IPS-18c (cell line): ENCODE measurements at regions not wholly inside any gene's neighbourhood (a gene's known extent, or its start where the extent isn't known, plus 50 kb on each side); places are given as distances from the start of the nearest gene placed in this dataset.
"Not testable (repeated sequence)": the region's sequence is repeated elsewhere in the genome, so short reads cannot be mapped to it uniquely, and the experiment has no call there.

ENCODE experiments used
- H3K4me3 ChIP-seq: 2 replicates; pipeline ENCODE4 v1.7.0; 2013; ENCODE audit warnings: low read depth, mild to moderate bottlenecking, low read length, moderate library complexity; ENCODE audit not compliant: insufficient read depth
- H3K9me3 ChIP-seq: one replicate; pipeline ENCODE4 v1.6.1; 2013; ENCODE audit warnings: mild to moderate bottlenecking, low read length, moderate library complexity; ENCODE audit not compliant: control insufficient read depth, insufficient read depth

GRCh38 chr13:74251778-74252519 lies 117.7 kb upstream of the KLF12 start:
- no peaks in the 10 kb centered on the region for H3K9me3 ChIP-seq
- H3K4me3 ChIP-seq: no peak overlapping the region

DNA sequence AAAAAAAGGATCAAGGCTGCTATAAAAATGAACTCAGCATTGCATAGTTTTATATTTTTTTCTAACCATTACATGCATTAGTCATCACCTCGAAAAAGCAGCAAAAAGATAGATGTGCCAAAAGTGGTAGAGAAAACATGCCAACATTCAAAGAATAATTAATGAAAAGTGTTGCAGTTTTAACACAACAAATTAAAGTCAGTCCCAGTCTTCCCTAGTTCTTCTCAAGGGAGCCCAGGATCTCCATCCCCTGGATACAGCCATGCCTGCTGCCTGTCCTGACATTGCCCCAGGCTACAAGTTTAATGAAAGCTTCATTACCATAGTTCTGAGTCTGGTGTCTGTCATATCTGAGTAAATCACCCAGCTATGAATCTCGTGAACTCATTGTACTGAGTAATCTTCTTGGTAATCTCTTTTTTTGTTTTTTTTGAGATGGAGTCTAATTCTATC lies 116.6 kb upstream of the KLF12 start:
- H3K4me3 ChIP-seq: no peak overlapping the region
- H3K9me3 ChIP-seq: no peaks in the 10 kb centered on the region

GRCh38 chr13:74248477-74248876 lies 114.3 kb upstream of the KLF12 start:
- Histone ChIP-seq H3K9me3 (no peaks in the 10 kb centered on the region), H3K4me3 (no peak overlapping the region)

GRCh38 chr13:74246487-74246886 lies 112.3 kb upstream of the KLF12 start:
- Histone ChIP-seq H3K9me3 (no peaks in the 10 kb centered on the region), H3K4me3 (no peak overlapping the region)

GRCh38 chr13:74243637-74244526 lies 109.7 kb upstream of the KLF12 start:
- Histone ChIP-seq H3K9me3 (no peaks in the 10 kb centered on the region), H3K4me3 (no peak overlapping the region)

- not testable (repeated sequence) for H3K4me3 ChIP-seq, H3K9me3 ChIP-seq
These were observed 107.1 kb upstream of the KLF12 start for GRCh38 chr13:74241343-74241742.

DNA sequence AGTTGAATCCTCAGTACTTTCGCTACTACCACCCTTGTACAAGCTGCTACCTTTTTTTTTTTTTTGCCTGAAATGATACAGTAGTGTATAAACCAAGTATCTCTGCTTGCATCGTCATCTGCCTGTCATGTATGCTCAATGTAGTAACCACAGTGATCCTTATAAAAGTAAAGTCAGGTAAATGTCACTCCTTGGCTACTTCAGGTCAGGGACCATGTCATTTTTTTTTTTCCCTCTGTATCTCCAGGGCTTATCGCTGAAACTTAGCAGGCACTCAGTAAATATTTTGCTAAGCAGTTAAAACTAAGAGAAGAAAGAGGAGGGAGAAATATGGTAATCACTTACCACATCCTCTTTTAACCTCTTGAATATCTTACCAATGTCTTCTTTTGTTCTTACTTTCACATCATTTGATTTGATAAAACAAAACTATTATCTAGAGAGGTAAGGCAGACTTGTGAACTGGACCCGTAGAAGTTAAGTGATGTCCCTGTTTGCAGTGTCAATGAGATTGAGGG lies 96.8 kb upstream of the KLF12 start:
- H3K4me3 ChIP-seq: no peak overlapping the region
- no peaks in the 10 kb centered on the region for H3K9me3 ChIP-seq

DNA sequence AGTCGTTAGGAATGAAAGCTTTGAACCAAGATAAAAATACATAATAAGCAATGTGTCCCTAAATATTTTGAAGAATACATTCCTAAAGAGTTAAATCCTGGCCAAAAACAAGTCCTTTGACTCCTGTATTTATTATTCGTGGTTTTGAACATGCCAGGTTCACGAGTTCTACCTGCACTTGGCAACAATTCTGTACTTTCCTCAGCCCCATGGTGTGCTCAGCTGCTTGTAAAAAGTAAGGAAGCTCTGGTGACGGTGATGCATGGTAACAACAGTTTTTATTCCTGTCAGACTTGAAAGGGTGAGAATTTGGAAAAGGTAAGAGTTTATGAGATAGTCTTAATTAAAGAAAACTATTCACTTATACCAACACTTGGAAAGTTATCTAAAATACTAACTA lies 95.0 kb upstream of the KLF12 start:
- Histone ChIP-seq H3K9me3 (no peaks in the 10 kb centered on the region), H3K4me3 (no peak overlapping the region)

GRCh38 chr13:74227476-74228158 lies 93.4 kb upstream of the KLF12 start:
- Histone ChIP-seq H3K4me3 (no peak overlapping the region), H3K9me3 (no peaks in the 10 kb centered on the region)

DNA sequence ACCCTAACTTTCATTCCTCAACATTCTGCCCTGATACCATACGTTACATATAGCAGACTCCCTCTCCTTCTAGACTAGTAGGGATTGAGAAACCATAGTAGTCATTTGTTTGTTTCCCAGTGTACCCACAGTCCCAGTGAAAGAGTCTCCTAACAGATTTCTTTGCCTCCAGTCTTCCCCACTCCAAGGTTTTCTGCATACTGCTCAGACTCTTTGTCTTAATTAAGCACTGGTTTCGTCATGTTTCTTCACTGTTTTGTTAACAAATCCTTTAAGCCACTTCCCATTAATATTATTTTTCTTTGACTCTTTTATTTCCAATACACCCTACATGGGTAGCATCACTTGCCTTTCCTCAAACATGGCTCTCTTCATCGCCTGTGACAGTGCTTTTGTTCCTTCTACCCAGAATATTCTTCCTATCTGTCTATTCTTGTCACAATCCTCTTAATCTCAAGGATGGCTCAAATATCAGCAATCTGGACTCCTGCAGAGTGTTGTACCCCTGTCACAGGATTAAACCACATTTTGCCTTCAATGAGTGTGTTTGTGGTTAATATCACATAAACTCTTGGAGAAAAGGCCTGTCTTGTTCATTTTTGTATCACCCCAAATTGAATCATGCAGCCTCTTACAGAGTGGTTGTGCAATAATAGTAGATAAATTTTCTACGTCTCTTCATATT lies 92.7 kb upstream of the KLF12 start:
- Histone ChIP-seq H3K9me3 (no peaks in the 10 kb centered on the region), H3K4me3 (no peak overlapping the region)

- no peaks in the 10 kb centered on the region for H3K9me3 ChIP-seq
- H3K4me3 ChIP-seq: no peak overlapping the region
These were observed 87.5 kb upstream of the KLF12 start for GRCh38 chr13:74221752-74222151.

DNA sequence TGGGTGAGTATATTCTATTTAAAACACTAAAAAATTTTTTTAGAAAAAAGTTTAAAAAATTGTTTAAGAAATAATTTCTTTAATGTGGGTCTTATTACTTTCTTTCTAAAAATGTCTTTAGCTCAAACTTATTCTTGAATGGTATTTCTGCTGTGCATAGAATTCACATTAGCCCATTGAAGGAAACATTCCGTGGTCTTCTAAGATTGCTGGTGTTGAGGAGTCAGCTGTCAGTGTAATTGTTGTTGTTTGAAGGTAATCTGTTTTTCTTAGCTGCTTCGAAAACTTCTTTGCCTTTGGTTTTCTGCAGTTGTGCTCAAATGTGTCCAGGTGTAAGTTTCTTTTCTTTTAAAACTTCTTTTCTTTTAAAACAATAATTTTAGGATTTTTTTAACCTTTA lies 85.4 kb upstream of the KLF12 start:
- H3K4me3 ChIP-seq: no peak overlapping the region
- H3K9me3 ChIP-seq: no peaks in the 10 kb centered on the region

- Histone ChIP-seq H3K9me3 (no peaks in the 10 kb centered on the region), H3K4me3 (no peak overlapping the region)
These were observed 84.1 kb upstream of the KLF12 start for GRCh38 chr13:74218291-74218690.

DNA sequence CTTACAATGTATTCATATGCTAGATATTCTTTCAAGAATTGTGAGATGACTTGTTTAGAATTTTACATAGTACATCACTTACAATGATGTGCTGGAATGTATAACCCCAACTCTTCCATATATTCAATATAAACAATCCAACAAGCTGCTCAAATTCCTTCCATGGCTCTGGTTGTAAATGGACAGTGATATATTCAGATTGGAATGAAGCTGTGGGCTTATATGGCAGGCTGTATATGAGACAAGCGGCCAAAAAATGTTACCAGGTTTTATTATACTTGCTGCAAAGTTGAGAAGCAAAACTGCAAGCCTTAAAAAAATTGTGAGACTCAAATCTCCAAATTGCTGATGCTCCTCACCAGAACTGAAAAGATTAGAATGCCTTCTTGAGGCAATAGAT lies 83.6 kb upstream of the KLF12 start:
- Histone ChIP-seq H3K4me3 (no peak overlapping the region), H3K9me3 (no peaks in the 10 kb centered on the region)

- H3K9me3 ChIP-seq: no peaks in the 10 kb centered on the region
- no peak overlapping the region for H3K4me3 ChIP-seq
These were observed 81.2 kb upstream of the KLF12 start for GRCh38 chr13:74215420-74215819.

DNA sequence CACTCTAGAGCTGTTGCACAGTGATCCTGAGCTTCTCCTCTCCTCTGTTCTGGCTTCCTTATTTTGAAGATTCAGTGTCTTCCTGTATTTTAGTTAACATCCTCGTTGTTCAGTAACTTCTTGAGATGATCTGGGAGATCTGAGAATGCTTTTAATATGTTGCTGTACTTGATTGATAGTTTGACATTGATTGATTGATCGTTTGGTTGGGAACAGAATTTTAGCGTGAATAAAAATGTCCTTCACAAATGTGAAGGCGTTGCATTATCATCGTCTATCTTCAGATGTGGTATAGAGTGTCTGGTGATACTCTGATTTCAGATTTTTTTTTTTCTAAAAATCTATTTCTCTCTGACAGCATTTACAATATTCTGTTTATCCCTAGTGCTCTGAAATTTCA lies 80.1 kb upstream of the KLF12 start:
- H3K4me3 ChIP-seq: no peak overlapping the region

More for the DNA sequence above, 80.1 kb upstream of the KLF12 start:
- H3K9me3 ChIP-seq: no peaks in the 10 kb centered on the region
